HG03045 (cell line): ENCODE measurements at regions not wholly inside any gene's neighbourhood (a gene's known extent, or its start where the extent isn't known, plus 50 kb on each side); places are given as distances from the start of the nearest gene placed in this dataset.

ENCODE experiments used
- ATAC-seq: cut with Tn5 transposase; IDR thresholded peaks from one replicate; pipeline ENCODE4 v1.9.1; 2021; ENCODE audit warnings: mild to moderate bottlenecking, moderate library complexity; ENCODE audit not compliant: unreplicated experiment

- ATAC-seq = no peak
Measured at GRCh38 chr3:154976072-154976983, 103.8 kb upstream of the MME start.

GRCh38 chr3:154973851-154974250 is 106.3 kb upstream of the MME start:
- no peak for ATAC-seq

GRCh38 chr3:154972951-154973350 is 107.2 kb upstream of the MME start:
- no peak for ATAC-seq

- no peak for ATAC-seq
Measured at GRCh38 chr3:154971771-154972326, 108.3 kb upstream of the MME start.

- ATAC-seq = no peak
Measured at GRCh38 chr3:154971341-154971740, 108.8 kb upstream of the MME start.

- no peak for ATAC-seq
Measured at GRCh38 chr3:154970797-154971196, 109.3 kb upstream of the MME start.

GRCh38 chr3:154969366-154969765 is 110.8 kb upstream of the MME start:
- ATAC-seq = no peak

GRCh38 chr3:154967090-154967489 is 113.0 kb upstream of the MME start:
- ATAC-seq = no peak

- no peak for ATAC-seq
Measured at GRCh38 chr3:154956815-154957214, 123.3 kb upstream of the MME start.

- ATAC-seq = no peak
Measured at GRCh38 chr3:154955907-154956533, 124.1 kb upstream of the MME start.

GRCh38 chr3:154954757-154955156 is 125.4 kb upstream of the MME start:
- no peak for ATAC-seq

- ATAC-seq = no peak
Measured at GRCh38 chr3:154953538-154953937, 126.6 kb upstream of the MME start.

- no peak for ATAC-seq
Measured at GRCh38 chr3:154952553-154952952, 127.6 kb upstream of the MME start.

- no peak for ATAC-seq
Measured at GRCh38 chr3:154943981-154944380, 136.1 kb upstream of the MME start.

- ATAC-seq = no peak
Measured at GRCh38 chr3:154942827-154943226, 137.3 kb upstream of the MME start.

GRCh38 chr3:154936196-154936595 is 143.9 kb upstream of the MME start:
- no peak for ATAC-seq

- ATAC-seq = no peak
Measured at GRCh38 chr3:154933581-154933980, 146.5 kb upstream of the MME start.

- ATAC-seq = no peak
Measured at GRCh38 chr3:154932633-154933032, 147.5 kb upstream of the MME start.

GRCh38 chr3:154931484-154931883 is 148.6 kb upstream of the MME start:
- no peak for ATAC-seq

- no peak for ATAC-seq
Measured at GRCh38 chr3:154926721-154927120, 153.4 kb upstream of the MME start.

- no peak for ATAC-seq
Measured at GRCh38 chr3:154921351-154921750, 158.8 kb upstream of the MME start.

- no peak for ATAC-seq
Measured at GRCh38 chr3:154919226-154919625, 160.9 kb upstream of the MME start.
